K562 (cell line): ENCODE measurements at regions not wholly inside any gene's neighbourhood (a gene's known extent, or its start where the extent isn't known, plus 50 kb on each side); places are given as distances from the start of the nearest gene placed in this dataset.

Experiments
- ATAC-seq: fragments of 200-7000 bp; cut with Tn5 transposase; 3 replicates; pipeline ENCODE4 v1.9.1; 2020; ENCODE audit warnings: moderate library complexity
- BruUV-seq: library from RNA; stranded (reverse); fragments of 400-500 nt; replicated peaks from 2 replicates; lab custom pipeline; 2021; lab: Mats Ljungman, UMichigan
- CTCF ChIA-PET: fragments of 300-600 bp; formaldehyde crosslinking; extraction: SDS; loops from one replicate; lab custom pipeline; 2021; ENCODE audit warnings: low intra/inter-chr PET ratio; lab: Yijun Ruan, JAX
- POLR2A ChIA-PET: fragments of 300-600, 350-650 bp; sonication (Branson Sonifier 250); formaldehyde crosslinking; extraction: SDS; loops from one replicate; lab custom pipeline; 2021; ENCODE audit warnings: antibody characterized with exemption, inconsistent platforms; lab: Yijun Ruan, JAX
- DNase-seq, 4 experiments: peaks; one replicate each; pipeline versions ENCODE4 v3.0.0 to v3.0.0-alpha.2; 2011 to 2018; ENCODE audit warnings: low spot score in 3 of 4, mixed read lengths in 3 of 4; ENCODE audit errors: extremely low read depth in 1 of 4
- FAIRE-seq: peaks from 2 replicates; lab custom pipeline; 2011; peaks lifted over from hg19 to GRCh38; lab: Jason Lieb, UNC
- H2AFZ ChIP-seq: 2 replicates; pipeline ENCODE4 v1.6.0; 2011; ENCODE audit warnings: low read depth, low read length, control low read depth, inconsistent platforms
- H3K27ac ChIP-seq: fragments of 200-600 bp; 3 replicates; pipeline ENCODE4 v1.8.0; 2011; ENCODE audit warnings: low read depth, mild to moderate bottlenecking, control low read depth, inconsistent platforms, low read length, moderate library complexity, mixed read lengths; ENCODE audit errors: extremely low read depth
- H3K27me3 ChIP-seq, 2 experiments: fragments of 300-600 bp in 1 of 2; 2 replicates in 1 of 2; 3 replicates in 1 of 2; pipeline versions ENCODE4 v1.6.0 to v1.8.0; 2011; ENCODE audit warnings: inconsistent platforms in 2 of 2, low read length in 2 of 2, mild to moderate bottlenecking in 1 of 2, mixed read lengths in 1 of 2, moderate library complexity in 1 of 2; ENCODE audit not compliant: control insufficient read depth in 2 of 2, insufficient read depth in 2 of 2
- H3K36me3 ChIP-seq: fragments of 300-600 bp; 3 replicates; pipeline ENCODE4 v1.8.0; 2011; ENCODE audit warnings: mild to moderate bottlenecking, low read length, inconsistent platforms; ENCODE audit not compliant: control insufficient read depth, insufficient read depth
- H3K4me1 ChIP-seq, 2 experiments: fragments of 200-600 bp in 1 of 2; replicated peaks in 1 of 2; 2 replicates in 1 of 2; 3 replicates in 1 of 2; pipeline versions ENCODE4 v1.5.1 to v1.8.0; 2011; ENCODE audit warnings: inconsistent platforms in 2 of 2, low read length in 2 of 2, mild to moderate bottlenecking in 1 of 2, mixed read lengths in 1 of 2, moderate library complexity in 1 of 2; ENCODE audit not compliant: control insufficient read depth in 2 of 2, insufficient read depth in 2 of 2
- H3K4me2 ChIP-seq: 2 replicates; pipeline ENCODE4 v1.6.1; 2011; ENCODE audit warnings: low read length, control low read depth, inconsistent platforms, mixed read lengths; ENCODE audit not compliant: insufficient read depth
- H3K4me3 ChIP-seq: fragments of 200-600 bp; sonication (generic), shearing (Covaris generic); 2 replicates; pipeline ENCODE4 v1.5.1; 2016; ENCODE audit warnings: control low read depth, inconsistent platforms
- H3K79me2 ChIP-seq: fragments of 200-600 bp; 3 replicates; pipeline ENCODE4 v1.8.0; 2011; ENCODE audit warnings: low read length, inconsistent platforms; ENCODE audit not compliant: control insufficient read depth, insufficient read depth
- H3K9ac ChIP-seq, 2 experiments: 2 replicates each; pipeline versions ENCODE4 v1.6.0 to v1.6.1; 2011; ENCODE audit warnings: low read depth in 2 of 2, low read length in 2 of 2, control low read depth in 1 of 2, inconsistent platforms in 1 of 2, mild to moderate bottlenecking in 1 of 2, mixed read lengths in 1 of 2; ENCODE audit not compliant: insufficient read depth in 1 of 2
- H3K9me1 ChIP-seq: one replicate; pipeline ENCODE4 v1.6.0; 2011; ENCODE audit warnings: inconsistent platforms, mild to moderate bottlenecking, low read length, moderate library complexity; ENCODE audit not compliant: control insufficient read depth, insufficient read depth
- H3K9me3 ChIP-seq: replicated peaks from 2 replicates; pipeline ENCODE4 v1.5.1; 2011; ENCODE audit warnings: low read depth, low read length, inconsistent platforms; ENCODE audit not compliant: control insufficient read depth, insufficient read depth
- H4K20me1 ChIP-seq: replicated peaks from 2 replicates; pipeline ENCODE4 v1.6.1; 2011; ENCODE audit warnings: low read length, inconsistent platforms, mixed read lengths; ENCODE audit not compliant: control insufficient read depth, insufficient read depth
- DACH1 ChIP-seq: fragments of 450-650 bp; IDR thresholded peaks from 2 replicates; pipeline ENCODE4 v1.6.1; 2018; ENCODE audit not compliant: partially characterized antibody
- FOSL1 ChIP-seq: fragments of 200-800 bp; sonication (Bioruptor generic); conservative IDR thresholded peaks from 2 replicates; pipeline ENCODE4 v1.6.1; 2016; ENCODE audit warnings: missing genetic modification characterization, missing compliant biosample characterization
- KAT2B ChIP-seq: IDR thresholded peaks from one replicate; pipeline ENCODE4 v1.6.1; 2012; ENCODE audit warnings: low read depth, mild to moderate bottlenecking, control low read depth, inconsistent platforms, low read length, moderate library complexity
- KDM2B ChIP-seq: fragments of 250-450 bp; sonication (Bioruptor Pico); IDR thresholded peaks from 2 replicates; pipeline ENCODE4 v1.8.0; 2021; ENCODE audit warnings: mild to moderate bottlenecking, moderate library complexity
- MEF2A ChIP-seq: IDR thresholded peaks from 2 replicates; pipeline ENCODE4 v1.6.1; 2011; ENCODE audit warnings: low read depth, mild to moderate bottlenecking, low read length, moderate library complexity; ENCODE audit not compliant: control insufficient read depth
- OTX1 ChIP-seq: fragments of 450-650 bp; formaldehyde crosslinking; IDR thresholded peaks from 2 replicates; pipeline ENCODE4 v1.4.0; 2022; ENCODE audit warnings: mild to moderate bottlenecking
- SMAD4 ChIP-seq: fragments of 250-450 bp; sonication (Bioruptor Pico); conservative IDR thresholded peaks from 2 replicates; pipeline ENCODE4 v1.8.0; 2021; ENCODE audit warnings: inconsistent platforms, mild to moderate bottlenecking, moderate library complexity
- ZC3H11A ChIP-seq: IDR thresholded peaks from 2 replicates; pipeline ENCODE4 v1.6.1; 2012; ENCODE audit warnings: low read depth, low read length, improper control_type of control experiment
- ZNF174 ChIP-seq: fragments of 250-450 bp; sonication (Bioruptor Pico); IDR thresholded peaks from 2 replicates; pipeline ENCODE4 v1.4.0; 2020; ENCODE audit warnings: mild to moderate bottlenecking
- ZNF583 ChIP-seq: fragments of 250-450 bp; sonication (Bioruptor Pico); IDR thresholded peaks from 2 replicates; pipeline ENCODE4 v1.4.0; 2020
- ZNF77 ChIP-seq: fragments of 250-450 bp; sonication (Bioruptor Pico); IDR thresholded peaks from 2 replicates; pipeline ENCODE4 v1.5.0; 2020
- ZNF778 ChIP-seq: fragments of 450-650 bp; formaldehyde crosslinking; IDR thresholded peaks from 2 replicates; pipeline ENCODE4 v1.4.0; 2020; ENCODE audit warnings: mild to moderate bottlenecking, moderate library complexity
- WGBS: fragments of 100-300 bp; shearing (Covaris generic); methylation state at CpG from one replicate; pipeline ENCODE4 v1.1.6; 2016; ENCODE audit warnings: low coverage, mixed read lengths; ENCODE audit not compliant: insufficient coverage; ENCODE audit errors: missing lambda C conversion rate; 5-methylcytosine and 5-hydroxymethylcytosine counted together
- in situ Hi-C: fragments of 300-500 bp; cut with MboI; formaldehyde crosslinking; loops from 4 replicates; pipeline ENCODE4 v1.15.0; 2018; ENCODE audit warnings: inconsistent platforms, mixed read lengths
- intact Hi-C: fragments of 100-400 bp; cut with micrococcal nuclease; formaldehyde crosslinking; loops from 2 replicates; pipeline ENCODE4 v1.14.2; 2022
- TF ChIP-seq, protein P1 (sequence below): fragments of 250-450 bp; sonication (Bioruptor Pico); IDR thresholded peaks from 2 replicates; pipeline ENCODE4 v1.4.0; 2020
- TF ChIP-seq, protein P2 (sequence below): fragments of 250-450 bp; sonication (Bioruptor Pico); IDR thresholded peaks from 2 replicates; pipeline ENCODE4 v1.4.0; 2020; ENCODE audit warnings: mild to moderate bottlenecking, moderate library complexity
- TF ChIP-seq, protein P3 (sequence below): sonication (generic); formaldehyde crosslinking; IDR thresholded peaks from 2 replicates; pipeline ENCODE4 v1.8.0; 2022; ENCODE audit warnings: missing genetic modification reagents, mild to moderate bottlenecking, moderate library complexity, borderline replicate concordance

DNA sequence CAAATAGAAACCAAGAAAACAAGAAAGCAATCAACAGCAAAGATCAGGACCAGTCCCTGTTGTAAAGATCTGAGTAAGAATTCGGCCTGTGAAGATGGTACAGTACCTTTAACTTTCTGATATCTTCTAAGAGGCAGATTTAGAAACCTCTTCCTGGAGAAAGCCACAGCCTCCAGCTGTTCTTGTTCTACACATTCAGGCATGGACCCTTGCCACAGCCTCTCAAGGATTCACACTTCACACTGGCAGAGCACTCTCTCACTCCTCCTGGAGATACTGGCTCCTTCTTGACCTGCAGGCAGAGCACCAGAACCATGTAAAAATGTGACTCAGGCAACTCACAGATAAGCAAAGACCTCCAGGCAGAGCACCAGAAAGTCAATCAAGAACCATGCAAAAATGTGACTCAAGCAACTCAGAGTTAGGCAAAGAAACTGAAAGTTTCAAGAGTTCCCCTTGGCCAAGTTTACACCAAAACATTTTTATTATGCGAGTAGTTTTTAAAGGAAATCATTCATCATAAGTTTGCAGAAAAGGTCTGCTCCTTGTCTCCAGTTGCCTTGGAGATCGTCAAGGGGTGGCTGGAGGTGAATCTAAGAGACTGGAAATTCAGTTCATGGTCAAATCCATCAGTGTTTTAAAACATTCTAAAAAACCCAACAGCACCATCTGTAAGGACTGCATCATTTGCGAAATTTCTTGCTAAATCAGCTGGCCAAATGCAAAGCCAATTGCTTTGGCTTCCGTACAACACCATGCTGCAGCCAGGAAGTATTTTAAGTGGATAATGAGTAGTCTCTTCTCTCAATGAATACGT, 119.3 kb upstream of the MDM1 start:
- BruUV-seq: no TSS peak
- no peak for FAIRE-seq
- CTCF ChIA-PET: no interaction called here
- no peak for TF ChIP-seq DACH1
- no peak for TF ChIP-seq OTX1 (CRISPR knock-in tag)
- TF ChIP-seq, protein P1, sequence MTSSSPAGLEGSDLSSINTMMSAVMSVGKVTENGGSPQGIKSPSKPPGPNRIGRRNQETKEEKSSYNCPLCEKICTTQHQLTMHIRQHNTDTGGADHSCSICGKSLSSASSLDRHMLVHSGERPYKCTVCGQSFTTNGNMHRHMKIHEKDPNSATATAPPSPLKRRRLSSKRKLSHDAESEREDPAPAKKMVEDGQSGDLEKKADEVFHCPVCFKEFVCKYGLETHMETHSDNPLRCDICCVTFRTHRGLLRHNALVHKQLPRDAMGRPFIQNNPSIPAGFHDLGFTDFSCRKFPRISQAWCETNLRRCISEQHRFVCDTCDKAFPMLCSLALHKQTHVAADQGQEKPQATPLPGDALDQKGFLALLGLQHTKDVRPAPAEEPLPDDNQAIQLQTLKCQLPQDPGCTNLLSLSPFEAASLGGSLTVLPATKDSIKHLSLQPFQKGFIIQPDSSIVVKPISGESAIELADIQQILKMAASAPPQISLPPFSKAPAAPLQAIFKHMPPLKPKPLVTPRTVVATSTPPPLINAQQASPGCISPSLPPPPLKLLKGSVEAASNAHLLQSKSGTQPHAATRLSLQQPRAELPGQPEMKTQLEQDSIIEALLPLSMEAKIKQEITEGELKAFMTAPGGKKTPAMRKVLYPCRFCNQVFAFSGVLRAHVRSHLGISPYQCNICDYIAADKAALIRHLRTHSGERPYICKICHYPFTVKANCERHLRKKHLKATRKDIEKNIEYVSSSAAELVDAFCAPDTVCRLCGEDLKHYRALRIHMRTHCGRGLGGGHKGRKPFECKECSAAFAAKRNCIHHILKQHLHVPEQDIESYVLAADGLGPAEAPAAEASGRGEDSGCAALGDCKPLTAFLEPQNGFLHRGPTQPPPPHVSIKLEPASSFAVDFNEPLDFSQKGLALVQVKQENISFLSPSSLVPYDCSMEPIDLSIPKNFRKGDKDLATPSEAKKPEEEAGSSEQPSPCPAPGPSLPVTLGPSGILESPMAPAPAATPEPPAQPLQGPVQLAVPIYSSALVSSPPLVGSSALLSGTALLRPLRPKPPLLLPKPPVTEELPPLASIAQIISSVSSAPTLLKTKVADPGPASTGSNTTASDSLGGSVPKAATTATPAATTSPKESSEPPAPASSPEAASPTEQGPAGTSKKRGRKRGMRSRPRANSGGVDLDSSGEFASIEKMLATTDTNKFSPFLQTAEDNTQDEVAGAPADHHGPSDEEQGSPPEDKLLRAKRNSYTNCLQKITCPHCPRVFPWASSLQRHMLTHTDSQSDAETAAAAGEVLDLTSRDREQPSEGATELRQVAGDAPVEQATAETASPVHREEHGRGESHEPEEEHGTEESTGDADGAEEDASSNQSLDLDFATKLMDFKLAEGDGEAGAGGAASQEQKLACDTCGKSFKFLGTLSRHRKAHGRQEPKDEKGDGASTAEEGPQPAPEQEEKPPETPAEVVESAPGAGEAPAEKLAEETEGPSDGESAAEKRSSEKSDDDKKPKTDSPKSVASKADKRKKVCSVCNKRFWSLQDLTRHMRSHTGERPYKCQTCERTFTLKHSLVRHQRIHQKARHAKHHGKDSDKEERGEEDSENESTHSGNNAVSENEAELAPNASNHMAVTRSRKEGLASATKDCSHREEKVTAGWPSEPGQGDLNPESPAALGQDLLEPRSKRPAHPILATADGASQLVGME: no peak
- TF ChIP-seq FOSL1 (tag): peak; percentile 65
- no peak for TF ChIP-seq ZNF77 (CRISPR knock-in tag)
- TF ChIP-seq MEF2A: no peak
- no peak for TF ChIP-seq ZNF778 (CRISPR knock-in tag)
- TF ChIP-seq KDM2B (CRISPR knock-in tag): no peak
- TF ChIP-seq KAT2B: no peak
- TF ChIP-seq ZC3H11A: no peak
- TF ChIP-seq ZNF174 (CRISPR knock-in tag): no peak
- TF ChIP-seq ZNF583 (CRISPR knock-in tag): no peak
- TF ChIP-seq, protein P2, sequence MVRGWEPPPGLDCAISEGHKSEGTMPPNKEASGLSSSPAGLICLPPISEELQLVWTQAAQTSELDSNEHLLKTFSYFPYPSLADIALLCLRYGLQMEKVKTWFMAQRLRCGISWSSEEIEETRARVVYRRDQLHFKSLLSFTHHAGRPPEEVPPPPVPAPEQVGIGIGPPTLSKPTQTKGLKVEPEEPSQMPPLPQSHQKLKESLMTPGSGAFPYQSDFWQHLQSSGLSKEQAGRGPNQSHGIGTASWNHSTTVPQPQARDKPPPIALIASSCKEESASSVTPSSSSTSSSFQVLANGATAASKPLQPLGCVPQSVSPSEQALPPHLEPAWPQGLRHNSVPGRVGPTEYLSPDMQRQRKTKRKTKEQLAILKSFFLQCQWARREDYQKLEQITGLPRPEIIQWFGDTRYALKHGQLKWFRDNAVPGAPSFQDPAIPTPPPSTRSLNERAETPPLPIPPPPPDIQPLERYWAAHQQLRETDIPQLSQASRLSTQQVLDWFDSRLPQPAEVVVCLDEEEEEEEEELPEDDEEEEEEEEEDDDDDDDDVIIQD (CRISPR knock-in tag): no peak
- TF ChIP-seq, protein P3, sequence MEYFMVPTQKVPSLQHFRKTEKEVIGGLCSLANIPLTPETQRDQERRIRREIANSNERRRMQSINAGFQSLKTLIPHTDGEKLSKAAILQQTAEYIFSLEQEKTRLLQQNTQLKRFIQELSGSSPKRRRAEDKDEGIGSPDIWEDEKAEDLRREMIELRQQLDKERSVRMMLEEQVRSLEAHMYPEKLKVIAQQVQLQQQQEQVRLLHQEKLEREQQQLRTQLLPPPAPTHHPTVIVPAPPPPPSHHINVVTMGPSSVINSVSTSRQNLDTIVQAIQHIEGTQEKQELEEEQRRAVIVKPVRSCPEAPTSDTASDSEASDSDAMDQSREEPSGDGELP (CRISPR knock-in tag): 0 out of 2 replicates have a peak, but pooled peaks have one; percentile 12
- no peak for TF ChIP-seq SMAD4 (CRISPR knock-in tag)

More for the DNA sequence above, 119.3 kb upstream of the MDM1 start:
- in situ Hi-C loops (no loop called here), intact Hi-C loops (no loop called here)
- H3K4me3 ChIP-seq: no peak overlapping the region
- 7% methylated on average over 6 of the region's 6 CpGs for WGBS
- no peaks in the 10 kb centered on the region for H3K36me3 ChIP-seq
- no peak overlapping the region; a peak in 1 of 4 replicates for H3K9ac ChIP-seq
- no peaks in the 10 kb centered on the region for H3K9me1 ChIP-seq
- DNase-seq (peak in 2 of 4 experiments; percentile 24 to 52), ATAC-seq (peak; percentile 53)
- H3K27ac ChIP-seq: no peak overlapping the region
- H3K9me3 ChIP-seq: no peaks in the 10 kb centered on the region
- H3K4me2 ChIP-seq: no peak overlapping the region
- POLR2A ChIA-PET: no interaction called here
- H3K4me1 ChIP-seq: peaks cover 0 to 39% of the 10 kb centered on the region in 2 experiments; a peak in 3 of 5 replicates
- no peaks in the 10 kb centered on the region for H3K79me2 ChIP-seq
- no peak overlapping the region for H2AFZ ChIP-seq
- H3K27me3 ChIP-seq: no peaks in the 10 kb centered on the region; a peak in 1 of 5 replicates
- no peaks in the 10 kb centered on the region for H4K20me1 ChIP-seq
